Activated naive CD8-positive, alpha-beta T cell treated with anti-CD3 and anti-CD28 coated beads, Interleukin-2, amount 50 U/mL, for 24 hours (primary cell): ENCODE measurements at regions not wholly inside any gene's neighbourhood (a gene's known extent, or its start where the extent isn't known, plus 50 kb on each side); places are given as distances from the start of the nearest gene placed in this dataset.

ENCODE experiments used
- ATAC-seq: fragments of 150-1000 bp; cut with Tn5 transposase; one replicate; pipeline ENCODE4 v1.10.0; 2021
- DNase-seq: peaks from one replicate; pipeline ENCODE4 v3.0.0; 2021
- H3K27ac Mint-ChIP-seq: one replicate; pipeline ENCODE4 v1.8.0; 2021; ENCODE audit warnings: mild to moderate bottlenecking, mixed read lengths
- H3K27me3 Mint-ChIP-seq: one replicate; pipeline ENCODE4 v1.8.0; 2021; ENCODE audit warnings: mixed read lengths
- H3K36me3 Mint-ChIP-seq: one replicate; pipeline ENCODE4 v1.8.0; 2021; ENCODE audit warnings: low read depth, mixed read lengths
- H3K4me1 Mint-ChIP-seq: one replicate; pipeline ENCODE4 v1.8.0; 2021; ENCODE audit warnings: mixed read lengths
- H3K4me3 Mint-ChIP-seq: one replicate; pipeline ENCODE4 v1.8.0; 2021; ENCODE audit warnings: mild to moderate bottlenecking, moderate library complexity, mixed read lengths
- H3K9me3 Mint-ChIP-seq: one replicate; pipeline ENCODE4 v1.8.0; 2021; ENCODE audit warnings: mixed read lengths

DNA sequence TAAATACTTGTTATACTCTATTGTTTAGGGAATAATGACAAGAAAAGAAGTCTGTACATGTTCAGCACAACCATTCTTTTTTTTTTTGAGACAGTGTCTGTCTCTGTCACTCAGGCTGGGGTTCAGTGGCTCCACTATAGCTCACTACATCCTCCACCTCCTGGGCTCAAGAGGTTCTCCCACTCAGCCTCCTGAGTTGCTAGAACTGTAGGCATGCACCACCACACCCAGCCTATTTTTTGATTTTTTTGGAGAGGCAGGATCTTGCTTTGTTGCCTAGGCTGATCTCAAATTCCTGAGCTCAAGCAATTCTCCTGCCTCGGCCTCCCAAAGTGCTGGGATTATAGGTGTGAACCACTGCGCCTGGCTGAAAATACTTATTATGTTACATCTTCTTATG is 250.0 kb downstream of the MIAT start:
- no peak for ATAC-seq
- Mint-ChIP-seq H3K9me3 (no peaks in the 10 kb centered on the region), H3K4me3 (no peak overlapping the region), H3K36me3 (no peaks in the 10 kb centered on the region), H3K4me1 (peaks cover 7% of the 10 kb centered on the region), H3K27me3 (peaks cover 30% of the 10 kb centered on the region), H3K27ac (no peak overlapping the region)
- no peak for DNase-seq

DNA sequence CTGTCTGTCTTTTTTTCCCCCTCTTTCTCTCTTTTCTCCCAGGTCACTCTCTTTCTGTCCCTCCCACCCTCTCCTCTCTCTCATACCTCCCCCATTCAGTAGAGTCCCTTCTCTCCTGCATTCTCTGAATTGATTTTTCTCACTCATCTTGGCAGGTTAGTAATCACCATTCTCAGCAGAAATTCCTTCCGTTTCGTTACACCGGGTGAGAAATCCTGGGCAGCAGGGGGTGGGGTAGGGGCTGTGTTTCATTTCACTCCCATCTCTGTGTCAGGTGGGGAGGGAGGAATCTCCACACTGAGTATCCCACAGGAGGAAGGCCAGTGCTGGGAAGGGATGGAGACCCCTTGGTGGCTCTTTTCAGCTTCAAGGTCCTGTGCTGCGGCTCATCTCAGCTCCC is 253.5 kb downstream of the MIAT start:
- ATAC-seq (no peak), DNase-seq (no peak)
- Mint-ChIP-seq H3K36me3 (no peaks in the 10 kb centered on the region), H3K4me1 (no peaks in the 10 kb centered on the region), H3K27me3 (peaks cover 23% of the 10 kb centered on the region), H3K9me3 (no peaks in the 10 kb centered on the region), H3K27ac (no peak overlapping the region), H3K4me3 (no peak overlapping the region)

DNA sequence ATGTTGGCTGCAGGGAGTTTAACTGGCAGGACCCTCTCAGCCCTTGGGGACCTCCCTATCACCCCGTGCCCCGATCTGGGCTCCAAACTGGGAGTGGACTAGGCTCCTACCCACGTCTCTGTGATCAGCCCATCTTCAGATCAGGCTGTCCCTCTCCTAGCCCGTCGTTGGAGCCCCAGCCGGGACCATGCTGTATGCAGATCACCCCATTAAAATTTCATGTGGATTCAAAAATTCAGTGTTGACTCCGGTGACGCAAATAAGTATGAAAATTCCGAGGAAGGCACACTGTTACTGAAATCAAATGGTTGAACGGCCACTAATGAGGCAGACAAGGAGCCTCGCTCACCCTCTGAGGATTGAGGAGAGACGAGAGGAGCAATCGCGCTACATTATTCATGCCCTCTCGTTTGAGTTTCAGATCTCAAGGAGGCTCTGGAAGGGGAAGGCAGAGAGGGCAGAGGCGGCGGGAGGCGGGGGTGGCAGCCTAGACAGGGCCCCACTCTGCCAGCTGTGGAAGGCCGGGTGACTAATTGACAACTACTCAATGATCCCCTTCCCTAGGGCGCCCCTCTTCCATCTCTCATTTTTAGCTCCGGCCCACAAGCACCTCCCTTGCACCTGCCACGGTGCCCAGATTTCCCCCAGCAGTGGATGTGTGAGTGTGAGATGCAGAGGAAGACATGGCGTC is 255.4 kb downstream of the MIAT start:
- no peak for DNase-seq
- no peaks in the 10 kb centered on the region for H3K9me3 Mint-ChIP-seq
- no peak for ATAC-seq
- H3K4me1 Mint-ChIP-seq, result no peaks in the 10 kb centered on the region
- H3K27ac Mint-ChIP-seq, result no peak overlapping the region
- peaks cover 23% of the 10 kb centered on the region for H3K27me3 Mint-ChIP-seq
- H3K4me3 Mint-ChIP-seq, result no peak overlapping the region
- no peaks in the 10 kb centered on the region for H3K36me3 Mint-ChIP-seq

DNA sequence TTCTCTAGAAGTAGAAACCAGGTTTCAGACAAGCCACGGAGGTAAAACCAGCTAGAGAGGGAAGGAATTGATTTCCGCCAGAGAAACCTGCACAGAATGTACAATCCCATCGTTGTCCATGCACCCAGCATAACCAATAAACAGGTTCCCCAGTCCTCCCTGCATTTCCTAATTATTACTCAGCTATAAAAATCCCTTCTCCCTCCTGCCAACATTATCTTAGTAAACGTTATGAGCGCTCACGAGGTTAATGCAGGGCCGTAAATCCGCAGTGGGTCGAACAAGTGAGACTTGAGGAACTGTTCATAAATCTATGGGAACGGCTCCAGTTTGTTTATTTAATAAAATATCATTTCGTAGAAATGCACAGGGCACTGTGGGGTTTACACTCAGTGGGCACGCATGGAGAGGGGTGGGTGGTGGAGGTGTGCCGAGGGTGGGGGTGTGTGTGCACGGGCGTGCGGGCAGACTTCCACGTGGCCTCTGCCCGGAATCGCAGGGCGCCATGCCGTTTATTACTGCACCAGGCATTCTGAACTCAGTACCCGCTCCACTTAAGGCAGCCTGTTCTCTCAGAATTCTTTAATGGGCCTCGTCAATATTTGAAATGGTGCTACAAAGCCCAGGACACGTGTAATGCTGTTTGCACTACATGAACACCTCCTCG is 257.3 kb downstream of the MIAT start:
- Mint-ChIP-seq H3K4me1 (no peaks in the 10 kb centered on the region), H3K27ac (no peak overlapping the region), H3K9me3 (no peaks in the 10 kb centered on the region), H3K27me3 (peaks cover 23% of the 10 kb centered on the region), H3K4me3 (no peak overlapping the region), H3K36me3 (no peaks in the 10 kb centered on the region)
- DNase-seq, result no peak
- ATAC-seq, result no peak

DNA sequence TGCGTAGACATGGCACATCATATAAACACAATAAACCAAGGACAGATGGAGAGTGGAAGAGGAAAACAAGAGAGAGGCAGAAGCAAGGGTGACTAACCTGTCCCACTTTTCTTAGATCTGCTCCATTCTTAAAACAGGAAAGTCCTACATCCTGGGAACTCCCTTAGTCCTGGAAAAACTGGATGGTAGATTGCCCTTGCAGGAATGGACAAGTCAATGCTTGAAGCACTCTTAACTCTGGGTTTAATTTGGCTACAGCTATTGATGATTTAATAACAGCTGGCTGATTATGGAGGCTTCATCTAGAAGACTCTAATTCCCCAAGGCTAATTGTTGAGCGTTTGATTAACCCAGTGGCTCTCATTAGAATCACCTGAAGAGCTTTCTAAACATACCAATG is 258.8 kb downstream of the MIAT start:
- peaks cover 18% of the 10 kb centered on the region for H3K27me3 Mint-ChIP-seq
- no peak for ATAC-seq
- no peaks in the 10 kb centered on the region for H3K4me1 Mint-ChIP-seq
- no peak overlapping the region for H3K27ac Mint-ChIP-seq
- no peaks in the 10 kb centered on the region for H3K36me3 Mint-ChIP-seq
- no peak for DNase-seq
- no peaks in the 10 kb centered on the region for H3K9me3 Mint-ChIP-seq
- H3K4me3 Mint-ChIP-seq, result no peak overlapping the region

DNA sequence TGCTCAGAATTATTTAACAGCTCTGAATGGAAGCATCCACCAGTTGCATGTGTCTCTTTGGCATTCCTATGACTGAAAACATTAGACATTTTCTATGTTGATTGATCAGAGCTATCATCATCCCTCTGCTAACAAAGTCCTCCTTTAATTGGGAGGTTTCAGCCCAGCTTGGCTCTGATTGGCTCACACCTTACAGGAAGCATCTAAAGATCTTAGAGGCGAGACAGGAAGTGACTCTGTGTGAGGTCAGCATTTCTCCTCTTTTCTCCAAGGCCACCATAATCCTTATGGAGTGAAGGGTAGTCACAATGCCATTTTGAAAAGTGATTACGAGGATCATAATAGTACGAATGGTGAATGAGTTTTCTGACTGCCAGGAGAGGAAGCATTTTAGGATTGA is 260.8 kb downstream of the MIAT start:
- DNase-seq, result no peak
- Mint-ChIP-seq H3K27ac (no peak overlapping the region), H3K4me3 (no peak overlapping the region), H3K36me3 (no peaks in the 10 kb centered on the region), H3K4me1 (no peaks in the 10 kb centered on the region), H3K9me3 (no peaks in the 10 kb centered on the region), H3K27me3 (peaks cover 9% of the 10 kb centered on the region)
- no peak for ATAC-seq

DNA sequence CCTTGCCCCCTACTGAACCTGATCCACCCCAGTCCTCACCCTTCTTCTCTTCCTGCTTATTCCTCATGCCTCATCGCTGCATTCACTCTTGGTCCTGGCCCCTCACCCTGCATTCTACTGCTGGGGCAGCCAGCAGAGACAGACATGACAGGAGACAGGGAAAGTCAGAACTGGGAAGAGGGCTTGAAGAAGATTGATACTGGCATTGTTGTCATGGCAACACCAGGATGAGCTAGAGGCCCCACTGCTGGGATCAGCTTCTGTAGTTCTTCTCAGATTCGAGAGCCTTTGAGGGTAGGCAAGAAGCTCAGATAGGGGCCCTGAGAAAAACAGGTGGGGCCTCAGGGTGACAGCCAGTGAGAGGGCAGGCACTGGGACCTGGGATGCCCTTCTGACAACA is 264.3 kb downstream of the MIAT start:
- Mint-ChIP-seq H3K36me3 (no peaks in the 10 kb centered on the region), H3K4me1 (no peaks in the 10 kb centered on the region), H3K4me3 (no peak overlapping the region), H3K9me3 (no peaks in the 10 kb centered on the region), H3K27ac (no peak overlapping the region), H3K27me3 (no peaks in the 10 kb centered on the region)
- DNase-seq (no peak), ATAC-seq (no peak)

DNA sequence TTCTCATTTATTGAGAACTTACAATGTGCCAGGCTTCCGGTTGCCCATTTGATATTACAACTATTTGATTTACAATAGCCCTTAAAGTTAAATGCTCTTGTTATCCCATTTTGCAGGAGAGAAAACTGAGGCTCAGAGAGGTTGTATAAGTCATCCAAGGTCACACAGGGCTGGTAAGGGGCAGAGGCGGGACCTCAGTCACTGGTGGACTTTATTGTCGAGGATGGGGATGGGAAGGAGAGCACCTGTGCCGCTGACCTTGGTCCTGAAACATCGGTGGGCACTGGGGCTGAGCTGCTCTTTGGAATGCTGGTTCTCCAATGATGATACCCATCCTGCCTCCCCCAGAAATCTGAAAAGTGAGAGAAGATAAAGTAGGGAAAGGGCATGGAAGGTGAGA is 265.4 kb downstream of the MIAT start:
- no peaks in the 10 kb centered on the region for H3K4me1 Mint-ChIP-seq
- DNase-seq, result no peak
- H3K36me3 Mint-ChIP-seq, result no peaks in the 10 kb centered on the region
- H3K27me3 Mint-ChIP-seq, result no peaks in the 10 kb centered on the region
- no peak overlapping the region for H3K27ac Mint-ChIP-seq
- H3K9me3 Mint-ChIP-seq, result no peaks in the 10 kb centered on the region
- ATAC-seq, result no peak
- no peak overlapping the region for H3K4me3 Mint-ChIP-seq

DNA sequence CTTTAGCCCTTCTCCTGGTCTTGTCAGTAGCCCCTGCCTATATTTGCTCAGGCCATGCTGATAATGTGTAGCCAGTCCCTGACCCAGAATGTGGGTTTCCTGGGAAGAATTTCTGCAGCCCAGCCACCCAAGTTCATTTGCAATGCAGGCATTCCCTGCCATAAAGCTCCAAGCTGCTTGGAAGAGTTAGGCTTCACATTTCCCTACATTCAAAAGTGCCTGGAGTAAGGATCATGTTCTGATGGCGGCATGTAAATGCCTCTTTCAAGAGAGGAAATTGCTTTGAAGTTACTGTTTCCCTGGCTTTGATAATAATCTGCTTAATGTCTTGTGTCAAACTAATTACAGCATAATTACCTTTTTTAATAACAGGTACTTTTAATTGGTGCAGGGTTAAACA is 266.1 kb downstream of the MIAT start:
- no peaks in the 10 kb centered on the region for H3K4me1 Mint-ChIP-seq
- no peaks in the 10 kb centered on the region for H3K36me3 Mint-ChIP-seq
- H3K9me3 Mint-ChIP-seq, result no peaks in the 10 kb centered on the region
- H3K4me3 Mint-ChIP-seq, result no peak overlapping the region
- DNase-seq (no peak), ATAC-seq (no peak)
- no peak overlapping the region for H3K27ac Mint-ChIP-seq
- no peaks in the 10 kb centered on the region for H3K27me3 Mint-ChIP-seq

DNA sequence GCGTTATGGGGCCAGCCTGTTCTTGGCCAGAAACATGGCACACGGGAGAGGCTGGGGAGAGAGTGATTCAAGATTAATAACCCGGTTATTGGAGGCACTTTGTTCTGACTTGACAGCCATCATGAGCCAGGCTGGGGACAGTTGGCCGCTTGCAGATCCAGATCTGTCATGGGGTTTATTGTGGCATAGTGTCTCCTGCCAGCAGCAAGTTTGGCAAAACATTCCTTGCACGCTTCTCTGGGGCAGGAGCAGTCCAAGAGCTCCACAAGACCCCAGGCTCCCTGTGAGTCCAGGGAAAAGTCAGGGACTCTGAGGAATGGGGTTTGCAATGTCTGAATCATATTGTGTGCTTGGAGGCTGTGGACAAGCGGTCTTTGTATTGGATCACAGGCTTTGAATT is 270.4 kb downstream of the MIAT start:
- Mint-ChIP-seq H3K4me1 (no peaks in the 10 kb centered on the region), H3K4me3 (no peak overlapping the region), H3K9me3 (no peaks in the 10 kb centered on the region), H3K36me3 (no peaks in the 10 kb centered on the region), H3K27ac (no peak overlapping the region), H3K27me3 (no peaks in the 10 kb centered on the region)
- no peak for ATAC-seq
- DNase-seq, result no peak

DNA sequence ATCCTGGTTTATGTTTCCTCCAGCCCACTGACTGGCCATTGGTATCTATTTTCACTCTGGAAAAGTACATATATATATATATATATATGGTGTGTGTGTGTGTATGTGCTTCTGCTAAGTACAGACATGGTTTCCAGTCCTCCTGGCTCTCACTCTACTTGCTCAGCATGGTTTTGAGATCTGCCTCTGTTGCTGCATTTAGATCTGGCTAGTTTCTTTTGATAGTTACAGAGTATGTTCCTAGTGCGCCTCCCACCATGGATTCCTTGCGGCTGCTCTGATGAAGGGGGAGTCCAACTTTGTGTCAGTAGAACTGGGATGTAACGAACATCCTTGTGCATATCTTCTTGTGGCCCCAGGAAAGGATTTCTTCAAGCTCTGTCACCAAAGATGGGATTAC is 274.1 kb downstream of the MIAT start:
- no peak overlapping the region for H3K27ac Mint-ChIP-seq
- no peaks in the 10 kb centered on the region for H3K27me3 Mint-ChIP-seq
- ATAC-seq (no peak), DNase-seq (no peak)
- no peak overlapping the region for H3K4me3 Mint-ChIP-seq
- H3K9me3 Mint-ChIP-seq, result no peaks in the 10 kb centered on the region
- no peaks in the 10 kb centered on the region for H3K36me3 Mint-ChIP-seq
- H3K4me1 Mint-ChIP-seq, result no peaks in the 10 kb centered on the region

DNA sequence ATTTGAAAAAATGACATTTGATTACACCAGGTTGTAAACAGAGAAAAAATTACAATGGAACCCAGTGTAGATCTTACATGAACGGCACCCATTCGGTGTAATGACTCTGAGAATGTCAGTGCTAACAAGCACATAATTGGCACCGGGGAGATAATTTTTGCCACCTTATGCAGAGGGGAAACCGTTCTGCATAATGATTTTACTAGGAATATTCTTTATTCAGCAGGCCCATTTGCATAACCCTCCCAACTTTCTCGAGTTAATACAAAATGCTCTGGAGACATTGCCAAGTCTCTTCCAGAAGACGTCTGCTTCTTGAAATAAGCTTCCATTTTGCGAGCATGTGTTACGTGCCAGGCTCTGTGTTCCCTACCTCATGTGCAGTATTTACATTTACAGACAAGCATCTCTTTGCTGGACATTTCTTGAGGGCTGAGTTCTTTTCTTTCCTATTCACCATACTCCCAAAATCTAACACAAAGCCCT is 275.8 kb downstream of the MIAT start:
- H3K27me3 Mint-ChIP-seq, result no peaks in the 10 kb centered on the region
- H3K9me3 Mint-ChIP-seq, result peaks cover 9% of the 10 kb centered on the region
- no peak for DNase-seq
- no peak overlapping the region for H3K27ac Mint-ChIP-seq
- H3K36me3 Mint-ChIP-seq, result peaks cover 6% of the 10 kb centered on the region
- ATAC-seq, result no peak
- H3K4me3 Mint-ChIP-seq, result no peak overlapping the region
- no peaks in the 10 kb centered on the region for H3K4me1 Mint-ChIP-seq

DNA sequence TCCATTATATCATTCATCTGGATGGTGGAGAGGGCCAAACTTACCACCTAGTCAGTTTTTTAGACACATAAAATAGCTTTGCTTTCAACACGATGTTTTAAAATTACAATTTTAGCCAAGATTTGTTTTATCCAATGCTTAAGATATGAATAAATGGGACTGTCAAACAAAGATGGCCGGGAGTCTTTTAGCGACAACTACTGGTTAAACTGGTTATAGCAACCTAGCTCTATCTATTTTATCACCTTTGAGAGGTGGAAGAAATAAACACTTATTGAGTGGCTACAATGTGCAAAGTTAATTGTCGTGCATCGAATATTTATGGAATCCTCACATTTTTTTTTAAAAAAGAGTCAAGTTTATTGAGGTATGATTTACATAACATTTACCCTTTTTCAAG is 279.8 kb downstream of the MIAT start:
- ATAC-seq (no peak), DNase-seq (no peak)
- H3K4me3 Mint-ChIP-seq, result no peak overlapping the region
- no peak overlapping the region for H3K27ac Mint-ChIP-seq
- no peaks in the 10 kb centered on the region for H3K4me1 Mint-ChIP-seq
- peaks cover 6% of the 10 kb centered on the region for H3K36me3 Mint-ChIP-seq
- no peaks in the 10 kb centered on the region for H3K27me3 Mint-ChIP-seq
- peaks cover 9% of the 10 kb centered on the region for H3K9me3 Mint-ChIP-seq

DNA sequence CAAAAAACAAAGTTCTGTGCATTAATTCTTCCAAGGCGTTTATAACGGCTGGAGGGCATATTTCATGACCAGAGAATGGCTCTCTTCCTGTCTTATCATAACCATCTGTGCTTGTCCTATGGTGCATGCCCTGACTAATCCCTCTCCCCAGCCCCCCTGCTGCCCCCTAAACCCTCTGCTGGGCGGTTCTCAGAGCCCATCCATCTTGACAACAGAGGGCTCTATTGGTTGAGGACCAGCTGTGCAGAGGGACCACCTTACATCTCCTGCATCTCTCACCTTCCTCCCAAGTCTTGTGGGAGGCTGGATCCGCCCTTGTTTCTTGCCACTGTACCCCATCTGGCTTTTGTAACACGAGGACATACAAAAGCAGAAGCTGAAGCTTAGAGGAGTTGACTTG is 282.1 kb downstream of the MIAT start:
- Mint-ChIP-seq H3K4me3 (no peak overlapping the region), H3K27me3 (no peaks in the 10 kb centered on the region), H3K4me1 (no peaks in the 10 kb centered on the region), H3K9me3 (peaks cover 9% of the 10 kb centered on the region), H3K27ac (no peak overlapping the region), H3K36me3 (peaks cover 6% of the 10 kb centered on the region)
- ATAC-seq (no peak), DNase-seq (no peak)

DNA sequence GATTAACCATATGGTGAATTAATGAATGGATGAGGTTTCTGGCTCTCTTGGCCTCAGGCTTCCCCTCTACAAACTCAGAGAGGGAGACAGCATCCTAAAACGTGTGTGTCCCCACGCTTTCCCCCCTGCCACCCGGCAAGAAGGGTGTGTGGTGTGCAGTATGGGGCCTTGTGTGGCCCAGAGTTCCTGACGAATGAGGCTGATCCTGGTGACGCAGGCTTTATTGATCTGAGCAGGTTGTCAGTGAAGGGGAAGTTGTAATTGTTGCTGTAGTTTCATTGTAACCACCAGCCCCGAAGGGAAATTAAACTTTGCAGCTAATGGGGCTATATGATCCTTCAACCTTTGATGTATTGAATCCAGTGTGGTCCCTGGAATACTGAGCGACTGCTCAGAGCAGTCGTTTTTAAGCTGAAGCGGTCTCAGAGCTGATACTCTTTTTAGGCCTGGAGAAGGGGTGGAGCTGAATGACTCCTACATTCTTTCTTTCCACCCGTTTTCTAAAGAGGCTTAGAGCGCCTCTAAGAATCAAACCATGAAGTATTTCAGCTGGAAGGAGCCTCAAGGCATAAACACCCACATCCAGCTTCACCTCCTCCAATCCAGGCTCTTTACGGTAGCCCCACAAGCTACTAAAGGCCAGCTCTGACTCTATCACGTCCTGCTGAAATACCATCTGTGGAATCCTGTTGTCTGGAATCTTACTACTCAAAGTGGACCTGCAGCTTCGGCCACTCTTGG is 284.7 kb downstream of the MIAT start:
- DNase-seq (no peak), ATAC-seq (no peak)
- Mint-ChIP-seq H3K9me3 (peaks cover 8% of the 10 kb centered on the region), H3K4me1 (no peaks in the 10 kb centered on the region), H3K27me3 (no peaks in the 10 kb centered on the region), H3K4me3 (no peak overlapping the region), H3K27ac (no peak overlapping the region), H3K36me3 (peaks cover 6% of the 10 kb centered on the region)
